Left lung (tissue), 4 donors: ENCODE measurements at regions not wholly inside any gene's neighbourhood (a gene's known extent, or its start where the extent isn't known, plus 50 kb on each side); places are given as distances from the start of the nearest gene placed in this dataset.
A peak's percentile ranks its signal among the peaks of the same experiment; 100 is the strongest.

Experiments used
- ATAC-seq: fragments of 200-7000 bp; cut with Tn5 transposase; one replicate; pipeline ENCODE4 v1.9.1; 2020; ENCODE audit warnings: moderate library complexity
- DNase-seq, 4 donors: peaks; one replicate each; pipeline ENCODE4 v3.0.0-alpha.2; 2013 to 2020
- H3K27ac ChIP-seq, 2 donors: fragments of 200-600 bp; sonication (generic) in 1 of 2; one replicate each; pipeline versions ENCODE4 v1.5.0 to v1.8.0; 2020 to 2021
- H3K27me3 ChIP-seq, 2 donors: fragments of 200-600 bp; sonication (generic) in 1 of 2; one replicate each; pipeline versions ENCODE4 v1.5.0 to v1.8.0; 2020 to 2021
- H3K36me3 ChIP-seq, 2 donors: fragments of 200-600 bp; sonication (generic) in 1 of 2; one replicate each; pipeline versions ENCODE4 v1.5.0 to v1.8.0; 2020 to 2021
- H3K4me1 ChIP-seq, 2 donors: fragments of 200-600 bp; one replicate each; pipeline ENCODE4 v1.8.0; 2021
- H3K4me3 ChIP-seq, 2 donors: fragments of 200-600 bp; sonication (generic) in 1 of 2; one replicate each; pipeline versions ENCODE4 v1.5.0 to v1.8.0; 2020 to 2021; ENCODE audit warnings: mild to moderate bottlenecking in 1 of 2
- H3K9me3 ChIP-seq, 2 donors: fragments of 200-600 bp; sonication (generic) in 1 of 2; one replicate each; pipeline versions ENCODE4 v1.5.0 to v1.8.0; 2020 to 2021
- CTCF ChIP-seq, 2 donors: fragments of 200-600 bp; sonication (generic) in 1 of 2; IDR thresholded peaks; one replicate each; pipeline versions ENCODE4 v1.5.0 to v1.8.0; 2021; ENCODE audit warnings: antibody characterized with exemption in 2 of 2
- intact Hi-C, 2 donors: fragments of 100-400 bp; cut with DNase I; formaldehyde crosslinking; loops; one replicate each; pipeline versions ENCODE4 v1.11.2 to v1.14.2; 2022
- donor health status: DM: no; HTN: yes; CAD: no.
- donor health status: DM: no; HTN: no; CAD: no.

- Histone ChIP-seq H3K27me3 (no peaks in the 10 kb centered on the region), H3K4me1 (no peaks in the 10 kb centered on the region), H3K4me3 (no peak overlapping the region), H3K36me3 (no peaks in the 10 kb centered on the region), H3K9me3 (peaks cover 0 to 7% of the 10 kb centered on the region in 2 donors), H3K27ac (no peak overlapping the region)
- DNase-seq = no peak
- intact Hi-C loops = no loop called here
- no peak for TF ChIP-seq CTCF (IDR thresholded peaks at IDR 0.05)
- ATAC-seq = no peak
Observed at GRCh38 chr1:217153361-217153760, 430.1 kb upstream of the ESRRG start.

GRCh38 chr1:217150366-217150765 lies 427.1 kb upstream of the ESRRG start:
- no peak for ATAC-seq
- intact Hi-C loops = no loop called here
- H3K4me1 ChIP-seq = no peaks in the 10 kb centered on the region
- H3K27me3 ChIP-seq = no peaks in the 10 kb centered on the region
- H3K27ac ChIP-seq = no peak overlapping the region
- peaks cover 0 to 11% of the 10 kb centered on the region in 2 donors for H3K9me3 ChIP-seq
- no peaks in the 10 kb centered on the region for H3K36me3 ChIP-seq
- TF ChIP-seq CTCF (IDR thresholded peaks at IDR 0.05) = no peak
- no peak for DNase-seq
- no peak overlapping the region for H3K4me3 ChIP-seq

- no peak overlapping the region for H3K4me3 ChIP-seq
- H3K27ac ChIP-seq = no peak overlapping the region
- ATAC-seq (no peak), DNase-seq (no peak)
- TF ChIP-seq CTCF (IDR thresholded peaks at IDR 0.05) = no peak
- peaks cover 0 to 11% of the 10 kb centered on the region in 2 donors for H3K9me3 ChIP-seq
- H3K4me1 ChIP-seq = no peaks in the 10 kb centered on the region
- H3K27me3 ChIP-seq = no peaks in the 10 kb centered on the region
- H3K36me3 ChIP-seq = no peaks in the 10 kb centered on the region
- intact Hi-C loops = no loop called here
Observed at GRCh38 chr1:217149791-217150190, 426.6 kb upstream of the ESRRG start.

- ATAC-seq (no peak), DNase-seq (no peak)
- intact Hi-C loops = no loop called here
- H3K27ac ChIP-seq = no peak overlapping the region
- no peak for TF ChIP-seq CTCF (IDR thresholded peaks at IDR 0.05)
- H3K4me1 ChIP-seq = no peaks in the 10 kb centered on the region
- no peaks in the 10 kb centered on the region for H3K9me3 ChIP-seq
- no peaks in the 10 kb centered on the region for H3K36me3 ChIP-seq
- no peak overlapping the region for H3K4me3 ChIP-seq
- H3K27me3 ChIP-seq = peaks cover 45 to 56% of the 10 kb centered on the region in 2 donors
Observed at GRCh38 chr1:217141711-217142110, 418.5 kb upstream of the ESRRG start.

- Histone ChIP-seq H3K4me1 (peaks cover 3 to 8% of the 10 kb centered on the region in 2 donors), H3K27me3 (peaks cover 60 to 70% of the 10 kb centered on the region in 2 donors), H3K27ac (no peak overlapping the region), H3K9me3 (no peaks in the 10 kb centered on the region), H3K36me3 (no peaks in the 10 kb centered on the region), H3K4me3 (no peak overlapping the region)
- DNase-seq (peak in 1 of 4 donors; percentile 42), ATAC-seq (no peak)
- intact Hi-C loops = no loop called here
- no peak for TF ChIP-seq CTCF (IDR thresholded peaks at IDR 0.05)
Observed at GRCh38 chr1:217140041-217140901, 417.0 kb upstream of the ESRRG start.
